Activated T-cell treated with anti-CD3 and anti-CD28 coated beads, Interleukin-2, amount 50 U/mL, for 4 hours (primary cell): ENCODE measurements at regions not wholly inside any gene's neighbourhood (a gene's known extent, or its start where the extent isn't known, plus 50 kb on each side); places are given as distances from the start of the nearest gene placed in this dataset.

ENCODE experiments used
- ATAC-seq, 2 donors: fragments of 200-7000 bp; cut with Tn5 transposase; one replicate each; pipeline ENCODE4 v1.10.0; 2021
- DNase-seq: peaks from one replicate; pipeline ENCODE4 v3.0.0-alpha.2; 2020
- H3K27me3 Mint-ChIP-seq: one replicate; pipeline ENCODE4 v1.8.0; 2021; ENCODE audit warnings: low read depth, mixed read lengths
- H3K36me3 Mint-ChIP-seq: one replicate; pipeline ENCODE4 v1.8.0; 2022; ENCODE audit warnings: mixed read lengths; ENCODE audit not compliant: insufficient read depth
- H3K4me1 Mint-ChIP-seq: one replicate; pipeline ENCODE4 v1.8.0; 2021; ENCODE audit warnings: low read depth, mixed read lengths
- H3K4me3 Mint-ChIP-seq: one replicate; pipeline ENCODE4 v1.8.0; 2021; ENCODE audit warnings: mild to moderate bottlenecking, moderate library complexity, mixed read lengths
- H3K9me3 Mint-ChIP-seq: one replicate; pipeline ENCODE4 v1.8.0; 2021; ENCODE audit warnings: mixed read lengths

DNA sequence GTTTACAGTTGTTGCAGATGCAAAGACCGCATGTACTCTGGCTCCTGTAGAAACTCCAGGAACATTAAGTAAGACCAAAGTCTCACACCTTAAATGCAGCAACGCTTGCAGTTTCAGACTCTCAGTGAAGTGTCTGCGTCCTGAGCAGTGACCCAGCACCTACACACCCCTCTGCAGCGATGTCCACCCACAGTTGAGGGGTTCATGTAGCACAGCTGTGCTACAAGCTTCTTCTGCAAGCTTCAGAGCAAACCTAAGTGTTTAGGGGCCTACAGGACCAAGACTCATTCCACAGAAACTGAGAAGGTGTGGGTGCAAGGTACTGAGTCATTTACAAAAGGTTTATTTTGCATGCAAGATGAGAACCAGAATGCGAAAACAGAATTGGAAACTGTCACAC, 191.0 kb downstream of the IRX2 start:
- no peak for DNase-seq
- Mint-ChIP-seq H3K4me1 (no peaks in the 10 kb centered on the region), H3K4me3 (no peak overlapping the region), H3K36me3 (no peaks in the 10 kb centered on the region), H3K9me3 (peaks cover 4% of the 10 kb centered on the region), H3K27me3 (no peaks in the 10 kb centered on the region)
- no peak for ATAC-seq

DNA sequence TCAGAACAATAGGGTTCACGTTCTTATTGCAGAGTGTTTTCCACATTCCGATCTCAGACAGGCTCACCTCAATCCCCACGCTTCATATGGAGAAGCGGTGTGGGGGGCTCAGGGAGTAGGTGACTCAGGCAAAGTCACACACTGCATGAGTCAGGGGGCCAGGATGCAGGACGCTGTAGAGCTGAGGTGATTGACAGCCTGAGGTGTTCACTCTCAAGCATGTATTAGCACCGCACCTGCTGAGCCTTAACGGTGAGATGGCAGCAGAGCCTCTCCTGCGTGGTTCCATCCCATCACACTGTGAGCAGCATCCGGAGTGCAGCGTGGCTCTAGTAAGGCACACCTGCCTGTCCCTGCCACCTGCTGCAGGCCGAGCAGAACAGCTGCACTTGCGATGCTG, 194.0 kb downstream of the IRX2 start:
- no peaks in the 10 kb centered on the region for H3K36me3 Mint-ChIP-seq
- ATAC-seq, result no peak
- peaks cover 29% of the 10 kb centered on the region for H3K9me3 Mint-ChIP-seq
- H3K27me3 Mint-ChIP-seq, result no peaks in the 10 kb centered on the region
- H3K4me1 Mint-ChIP-seq, result no peaks in the 10 kb centered on the region
- DNase-seq, result no peak
- H3K4me3 Mint-ChIP-seq, result no peak overlapping the region

DNA sequence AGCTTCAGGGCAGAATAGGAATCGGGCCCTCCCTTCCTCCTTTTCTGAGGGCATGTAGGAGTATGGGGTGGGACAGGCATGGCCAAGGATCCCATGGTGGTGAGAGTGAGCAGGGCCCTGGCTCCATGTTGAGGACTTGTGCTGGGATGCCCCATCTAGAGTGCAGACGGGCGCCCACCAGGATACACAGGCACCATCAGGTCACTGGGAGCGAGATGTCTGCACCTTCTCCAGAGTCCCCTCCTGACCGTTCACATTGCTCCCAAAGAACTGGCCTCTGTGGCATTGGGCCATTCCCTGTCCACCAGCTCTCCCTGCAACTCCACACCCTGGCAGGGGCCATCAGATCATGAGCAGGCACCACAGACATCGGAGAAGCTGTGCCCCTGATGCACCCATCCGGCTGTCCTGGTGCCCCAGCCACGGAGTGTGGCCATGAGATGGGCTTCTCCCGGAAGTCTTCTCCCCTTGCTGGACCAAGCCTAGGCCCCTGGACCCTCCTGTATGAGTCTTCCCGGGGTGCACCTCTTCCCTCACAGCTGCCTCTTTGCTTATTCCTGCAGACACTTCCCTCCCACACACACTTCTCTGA, 195.0 kb downstream of the IRX2 start:
- peaks cover 29% of the 10 kb centered on the region for H3K9me3 Mint-ChIP-seq
- no peaks in the 10 kb centered on the region for H3K36me3 Mint-ChIP-seq
- no peak for ATAC-seq
- H3K4me3 Mint-ChIP-seq, result no peak overlapping the region
- H3K4me1 Mint-ChIP-seq, result no peaks in the 10 kb centered on the region
- DNase-seq, result no peak
- H3K27me3 Mint-ChIP-seq, result no peaks in the 10 kb centered on the region

DNA sequence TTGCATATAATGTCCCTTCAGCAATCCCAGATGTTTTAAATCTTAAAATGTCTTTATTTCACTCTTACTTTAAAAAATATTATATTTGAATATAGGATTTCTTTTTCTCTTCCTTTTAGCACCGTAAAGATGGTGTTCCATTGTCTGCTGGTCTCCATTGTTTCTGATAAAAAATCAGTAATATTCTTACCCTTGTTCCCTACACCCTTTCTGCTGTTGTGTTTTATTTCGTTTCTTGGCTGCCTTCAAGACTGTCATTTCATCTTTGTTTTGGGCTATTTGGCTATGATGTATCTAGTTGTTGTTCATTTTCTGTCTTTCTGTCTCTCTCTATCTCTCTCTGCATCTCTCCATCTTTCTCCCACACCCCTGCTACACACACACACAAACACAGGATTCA, 197.9 kb downstream of the IRX2 start:
- DNase-seq (no peak), ATAC-seq (no peak)
- Mint-ChIP-seq H3K9me3 (peaks cover 29% of the 10 kb centered on the region), H3K27me3 (no peaks in the 10 kb centered on the region), H3K4me1 (no peaks in the 10 kb centered on the region), H3K36me3 (no peaks in the 10 kb centered on the region), H3K4me3 (no peak overlapping the region)

- no peaks in the 10 kb centered on the region for H3K36me3 Mint-ChIP-seq
- peaks cover 25% of the 10 kb centered on the region for H3K9me3 Mint-ChIP-seq
- no peaks in the 10 kb centered on the region for H3K4me1 Mint-ChIP-seq
- H3K4me3 Mint-ChIP-seq, result no peak overlapping the region
- no peak for DNase-seq
- no peak for ATAC-seq
- H3K27me3 Mint-ChIP-seq, result no peaks in the 10 kb centered on the region
Measured at GRCh38 chr5:2550509-2550908, 201.0 kb downstream of the IRX2 start.

DNA sequence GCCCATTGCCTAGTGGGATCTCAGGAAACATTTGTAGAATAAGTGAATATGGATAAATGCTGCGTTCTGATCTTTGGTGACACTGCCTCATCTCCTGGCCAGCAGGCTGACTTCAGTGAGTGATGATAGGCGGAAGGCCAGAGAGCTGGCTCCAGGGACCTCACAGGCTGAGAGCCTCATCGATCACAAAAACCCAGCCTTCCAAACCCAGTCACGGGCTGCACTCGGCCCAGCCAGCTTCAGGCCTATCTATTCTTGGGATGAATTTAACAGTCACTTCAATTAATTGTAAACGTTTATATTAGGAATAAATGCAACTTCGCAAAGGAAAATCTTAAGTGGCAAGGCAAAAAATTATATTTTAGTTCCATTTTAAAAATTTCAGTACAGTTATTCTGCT, 201.6 kb downstream of the IRX2 start:
- peaks cover 22% of the 10 kb centered on the region for H3K9me3 Mint-ChIP-seq
- H3K36me3 Mint-ChIP-seq, result no peaks in the 10 kb centered on the region
- DNase-seq, result no peak
- no peaks in the 10 kb centered on the region for H3K4me1 Mint-ChIP-seq
- no peaks in the 10 kb centered on the region for H3K27me3 Mint-ChIP-seq
- no peak for ATAC-seq
- H3K4me3 Mint-ChIP-seq, result no peak overlapping the region

DNA sequence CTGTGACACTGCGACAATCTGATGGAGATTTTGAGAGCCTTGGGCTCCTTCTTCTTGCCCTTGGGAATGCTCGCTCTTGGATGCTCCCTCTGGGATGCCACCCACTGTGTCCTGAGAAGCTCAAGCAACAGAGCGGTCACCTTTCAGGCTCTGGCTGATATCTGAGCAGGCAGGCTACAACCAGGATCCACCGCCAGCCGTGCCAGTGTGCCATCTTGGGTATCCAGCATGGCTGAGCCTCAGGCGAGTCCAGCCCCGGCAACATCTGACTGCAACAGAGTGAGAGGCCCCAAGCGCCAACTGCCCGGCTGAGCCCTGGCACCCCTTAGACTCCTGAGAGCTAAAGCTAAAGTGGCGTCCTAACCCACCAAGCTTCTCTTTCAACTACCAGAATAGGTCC, 202.1 kb downstream of the IRX2 start:
- peaks cover 16% of the 10 kb centered on the region for H3K9me3 Mint-ChIP-seq
- H3K4me3 Mint-ChIP-seq, result no peak overlapping the region
- ATAC-seq (no peak), DNase-seq (no peak)
- H3K36me3 Mint-ChIP-seq, result no peaks in the 10 kb centered on the region
- no peaks in the 10 kb centered on the region for H3K4me1 Mint-ChIP-seq
- no peaks in the 10 kb centered on the region for H3K27me3 Mint-ChIP-seq

DNA sequence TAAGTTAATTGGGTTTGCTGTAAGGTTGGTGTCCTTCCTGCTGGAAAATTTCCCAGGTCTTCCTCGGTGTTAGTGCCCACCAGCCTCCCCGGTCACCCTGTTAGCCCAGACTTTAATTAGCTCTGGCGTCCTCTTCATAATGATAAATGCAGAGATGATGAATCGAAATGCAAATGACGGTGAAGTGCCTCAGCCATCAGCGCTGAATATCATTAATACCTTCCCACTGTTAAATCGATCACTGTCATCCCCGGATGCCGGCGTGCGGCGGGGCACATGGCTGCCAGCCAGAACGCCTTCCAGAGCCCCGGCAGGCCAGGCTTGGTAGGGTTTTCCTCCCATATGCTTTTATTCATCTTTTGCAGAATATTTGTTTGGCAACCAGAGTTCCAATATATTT, 204.5 kb downstream of the IRX2 start:
- H3K4me1 Mint-ChIP-seq, result no peaks in the 10 kb centered on the region
- no peaks in the 10 kb centered on the region for H3K27me3 Mint-ChIP-seq
- H3K9me3 Mint-ChIP-seq, result no peaks in the 10 kb centered on the region
- no peak overlapping the region for H3K4me3 Mint-ChIP-seq
- no peak for DNase-seq
- H3K36me3 Mint-ChIP-seq, result no peaks in the 10 kb centered on the region
- no peak for ATAC-seq

GRCh38 chr5:2544003-2544402, 207.5 kb downstream of the IRX2 start:
- no peak overlapping the region for H3K4me3 Mint-ChIP-seq
- DNase-seq (no peak), ATAC-seq (no peak)
- peaks cover 15% of the 10 kb centered on the region for H3K9me3 Mint-ChIP-seq
- H3K27me3 Mint-ChIP-seq, result no peaks in the 10 kb centered on the region
- H3K4me1 Mint-ChIP-seq, result no peaks in the 10 kb centered on the region
- no peaks in the 10 kb centered on the region for H3K36me3 Mint-ChIP-seq

DNA sequence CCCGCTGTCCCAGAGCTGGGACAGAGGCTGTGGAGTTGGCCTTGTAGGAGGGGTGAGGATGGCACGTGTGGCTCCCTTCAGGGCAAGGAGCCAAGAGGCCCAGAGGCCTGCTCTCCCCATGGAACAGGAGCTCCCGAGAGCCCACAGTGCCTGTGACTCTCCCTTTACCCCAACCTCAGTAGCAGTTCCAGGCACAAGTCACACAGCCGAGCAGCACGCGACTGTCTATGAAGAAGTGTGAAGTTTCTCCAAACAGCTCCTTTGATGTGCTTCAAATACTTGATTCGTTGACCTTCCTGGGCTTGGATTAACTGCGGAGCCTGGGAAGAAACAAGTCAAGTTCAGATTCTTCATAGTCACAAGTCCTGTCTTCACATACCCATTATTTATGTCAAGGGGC, 208.7 kb downstream of the IRX2 start:
- H3K9me3 Mint-ChIP-seq, result peaks cover 15% of the 10 kb centered on the region

DNA sequence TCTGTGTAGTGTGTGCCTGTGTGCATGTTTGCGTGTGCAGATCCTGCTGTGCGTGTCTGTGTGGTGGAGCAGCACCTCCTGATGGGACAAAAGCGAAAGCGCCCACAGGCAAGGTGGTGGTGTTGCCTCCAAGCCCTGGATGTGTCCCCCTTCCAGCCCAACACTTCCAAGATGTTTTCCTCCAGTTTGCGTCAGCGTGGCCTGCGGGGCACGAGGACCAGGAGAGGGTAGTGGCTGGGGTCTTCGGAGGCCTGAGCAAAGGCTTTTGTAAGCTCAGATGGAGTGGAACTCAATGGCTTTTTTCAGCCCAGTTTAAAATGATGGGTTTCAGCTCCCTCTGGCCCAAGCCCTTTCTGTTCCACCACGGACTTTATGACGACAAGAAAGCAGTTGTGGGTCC, 209.5 kb downstream of the IRX2 start:
- ATAC-seq, result no peak
- H3K27me3 Mint-ChIP-seq, result no peaks in the 10 kb centered on the region
- no peaks in the 10 kb centered on the region for H3K4me1 Mint-ChIP-seq
- H3K9me3 Mint-ChIP-seq, result peaks cover 15% of the 10 kb centered on the region
- no peak for DNase-seq
- no peak overlapping the region for H3K4me3 Mint-ChIP-seq
- no peaks in the 10 kb centered on the region for H3K36me3 Mint-ChIP-seq

More for the DNA sequence above, 208.7 kb downstream of the IRX2 start:
- H3K4me3 Mint-ChIP-seq, result no peak overlapping the region
- ATAC-seq (no peak), DNase-seq (no peak)
- no peaks in the 10 kb centered on the region for H3K4me1 Mint-ChIP-seq
- no peaks in the 10 kb centered on the region for H3K36me3 Mint-ChIP-seq
- no peaks in the 10 kb centered on the region for H3K27me3 Mint-ChIP-seq

DNA sequence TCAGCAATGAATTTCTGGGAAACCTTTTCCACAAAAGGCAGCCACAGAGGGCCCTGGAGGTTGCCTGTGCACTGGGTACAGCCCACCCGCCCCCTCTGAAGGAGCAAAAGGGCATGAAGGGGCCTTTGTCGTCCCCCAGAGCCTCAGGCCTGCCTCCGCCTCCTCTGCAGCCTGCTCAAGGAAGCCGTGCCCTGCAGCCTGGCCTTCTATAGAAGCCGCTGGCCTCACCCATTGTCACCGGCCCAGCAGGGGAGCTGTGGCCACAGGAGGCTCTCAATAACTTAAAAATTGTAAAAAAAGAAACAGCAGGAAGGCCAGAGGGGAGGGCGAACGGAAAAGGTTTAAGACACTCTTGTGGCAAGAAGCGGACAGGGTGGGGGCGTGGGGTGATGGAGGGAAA, 213.3 kb downstream of the IRX2 start:
- Mint-ChIP-seq H3K4me3 (no peak overlapping the region), H3K27me3 (no peaks in the 10 kb centered on the region), H3K36me3 (no peaks in the 10 kb centered on the region), H3K4me1 (no peaks in the 10 kb centered on the region), H3K9me3 (peaks cover 15% of the 10 kb centered on the region)
- DNase-seq (no peak), ATAC-seq (no peak)

DNA sequence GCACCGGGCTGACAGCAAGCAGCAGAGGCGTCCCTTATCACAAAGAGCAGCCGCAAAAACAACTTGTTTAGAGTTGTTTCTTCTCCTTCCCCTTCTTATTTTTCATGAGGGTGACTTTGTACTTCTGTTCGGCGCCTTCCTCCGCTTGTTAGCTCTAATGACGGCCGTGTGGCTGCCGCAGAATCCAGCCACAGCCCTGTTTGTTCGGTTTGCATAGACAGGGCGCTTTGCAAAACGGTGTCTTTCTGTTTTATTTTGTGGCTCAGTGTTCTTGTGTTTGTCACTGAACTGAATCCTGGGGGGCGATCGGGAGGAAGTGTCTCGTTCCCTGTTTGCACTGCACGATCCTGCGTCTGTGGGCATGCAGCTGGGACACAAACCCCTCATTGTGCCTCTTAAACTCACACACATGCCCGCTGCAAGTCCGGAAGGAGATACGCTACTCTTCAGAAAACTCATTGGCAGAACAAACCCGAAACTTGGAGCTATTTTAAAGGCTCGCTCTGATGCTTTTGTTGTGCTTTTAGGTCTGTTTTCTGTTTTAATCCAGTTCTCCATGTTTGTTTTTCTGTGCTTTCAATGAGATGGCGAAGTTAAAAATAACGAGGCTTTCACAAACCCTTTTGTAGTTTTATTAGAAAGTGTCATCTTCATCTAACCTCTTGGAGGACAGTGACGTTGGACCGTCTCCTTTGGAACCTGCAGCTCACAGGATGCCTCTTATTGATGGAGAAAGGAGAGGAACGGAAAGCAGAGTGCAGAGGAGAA, 213.9 kb downstream of the IRX2 start:
- no peaks in the 10 kb centered on the region for H3K4me1 Mint-ChIP-seq
- no peak for ATAC-seq
- peaks cover 15% of the 10 kb centered on the region for H3K9me3 Mint-ChIP-seq
- H3K4me3 Mint-ChIP-seq, result no peak overlapping the region
- H3K36me3 Mint-ChIP-seq, result no peaks in the 10 kb centered on the region
- H3K27me3 Mint-ChIP-seq, result no peaks in the 10 kb centered on the region
- DNase-seq, result no peak

DNA sequence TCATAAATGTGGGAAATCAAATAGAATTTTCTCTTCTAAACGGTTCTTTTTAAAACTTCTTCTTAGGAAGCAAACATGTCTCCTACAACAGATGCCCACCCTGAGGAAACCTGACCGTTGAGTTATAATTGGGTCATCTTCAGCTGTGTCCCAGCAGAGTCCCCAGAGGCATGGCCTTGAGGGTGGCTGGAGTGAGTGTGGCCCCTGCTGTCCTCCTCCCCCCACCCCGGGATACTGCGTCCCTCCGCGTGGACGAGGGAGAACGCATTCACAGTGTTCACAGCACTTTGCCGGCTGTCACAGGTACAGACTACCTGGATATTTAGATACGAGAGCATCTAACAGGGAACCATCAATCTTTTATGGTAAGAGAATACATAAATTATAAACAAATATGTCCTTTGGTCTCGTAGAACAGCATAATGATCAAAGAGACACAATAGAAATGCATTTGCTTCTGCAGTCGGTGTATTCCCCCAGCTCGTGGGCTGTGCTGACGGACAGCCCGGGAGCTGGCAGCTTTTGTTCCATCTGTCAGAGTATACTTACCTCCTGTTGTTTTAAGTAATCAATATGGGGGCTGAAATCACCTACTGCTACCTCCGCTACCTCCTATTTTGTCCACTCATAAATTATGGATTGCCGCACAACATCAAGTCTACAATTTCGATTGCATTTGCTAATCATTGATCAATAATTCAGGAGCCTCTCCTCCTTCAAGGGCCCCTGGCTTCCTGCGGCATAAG, 214.7 kb downstream of the IRX2 start:
- Mint-ChIP-seq H3K4me1 (no peaks in the 10 kb centered on the region), H3K4me3 (no peak overlapping the region), H3K36me3 (no peaks in the 10 kb centered on the region), H3K9me3 (peaks cover 15% of the 10 kb centered on the region), H3K27me3 (no peaks in the 10 kb centered on the region)
- DNase-seq (no peak), ATAC-seq (no peak)

- ATAC-seq, result no peak
- Mint-ChIP-seq H3K4me3 (no peak overlapping the region), H3K4me1 (no peaks in the 10 kb centered on the region), H3K9me3 (peaks cover 5% of the 10 kb centered on the region), H3K36me3 (no peaks in the 10 kb centered on the region), H3K27me3 (no peaks in the 10 kb centered on the region)
- no peak for DNase-seq
Measured at GRCh38 chr5:2534970-2535369, 216.5 kb downstream of the IRX2 start.
